ENCODE measurements at regions not wholly inside any gene's neighbourhood (a gene's known extent, or its start where the extent isn't known, plus 50 kb on each side); places are given as distances from the start of the nearest gene placed in this dataset.

DNA sequence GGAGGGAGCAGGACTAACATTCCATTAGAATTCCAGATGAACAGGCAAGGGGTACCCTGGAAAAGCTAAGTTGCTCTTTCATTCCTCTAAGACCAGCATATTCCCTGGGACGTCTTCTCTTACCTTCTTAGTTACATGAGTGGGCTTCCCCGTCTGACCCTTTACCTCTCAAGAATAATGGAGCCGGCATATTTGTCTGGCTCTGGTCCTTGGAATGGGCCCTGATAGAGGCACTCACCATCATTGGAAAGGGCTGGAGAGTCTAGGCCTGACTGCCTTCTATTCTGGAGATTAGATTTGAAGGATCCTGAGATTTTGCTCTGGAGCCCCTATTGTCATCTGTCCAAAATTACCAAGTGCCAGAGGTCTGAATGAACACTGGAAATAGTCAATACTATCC is 347.5 kb downstream of the MYCN start:
- peaks cover 0 to 3% (median 0%) of the 10 kb centered on the region in 3 donors for H3K27me3 ChIP-seq (ENCODE audit: control insufficient read depth in 3 of 3, insufficient read depth in 3 of 3, low read length in 2 of 3)
- no peak overlapping the region for H3K9ac ChIP-seq (ENCODE audit: insufficient read depth in 1 of 2, low read length in 2 of 2)
- no peaks in the 10 kb centered on the region for H3K4me1 ChIP-seq (ENCODE audit: control insufficient read depth in 5 of 5, insufficient read depth in 5 of 5, low read length in 5 of 5)
- no peaks in the 10 kb centered on the region for H3K36me3 ChIP-seq (ENCODE audit: control insufficient read depth in 4 of 4, insufficient read depth in 4 of 4, low read length in 4 of 4)
- H3K9me3 ChIP-seq (ENCODE audit: control insufficient read depth in 4 of 4, insufficient read depth in 3 of 4, low read length in 3 of 4): peaks cover 0 to 4% (median 0%) of the 10 kb centered on the region in 4 donors
- no peak for ATAC-seq (ENCODE audit: insufficient read depth, low FRiP score)
- TF ChIP-seq, protein P1, sequence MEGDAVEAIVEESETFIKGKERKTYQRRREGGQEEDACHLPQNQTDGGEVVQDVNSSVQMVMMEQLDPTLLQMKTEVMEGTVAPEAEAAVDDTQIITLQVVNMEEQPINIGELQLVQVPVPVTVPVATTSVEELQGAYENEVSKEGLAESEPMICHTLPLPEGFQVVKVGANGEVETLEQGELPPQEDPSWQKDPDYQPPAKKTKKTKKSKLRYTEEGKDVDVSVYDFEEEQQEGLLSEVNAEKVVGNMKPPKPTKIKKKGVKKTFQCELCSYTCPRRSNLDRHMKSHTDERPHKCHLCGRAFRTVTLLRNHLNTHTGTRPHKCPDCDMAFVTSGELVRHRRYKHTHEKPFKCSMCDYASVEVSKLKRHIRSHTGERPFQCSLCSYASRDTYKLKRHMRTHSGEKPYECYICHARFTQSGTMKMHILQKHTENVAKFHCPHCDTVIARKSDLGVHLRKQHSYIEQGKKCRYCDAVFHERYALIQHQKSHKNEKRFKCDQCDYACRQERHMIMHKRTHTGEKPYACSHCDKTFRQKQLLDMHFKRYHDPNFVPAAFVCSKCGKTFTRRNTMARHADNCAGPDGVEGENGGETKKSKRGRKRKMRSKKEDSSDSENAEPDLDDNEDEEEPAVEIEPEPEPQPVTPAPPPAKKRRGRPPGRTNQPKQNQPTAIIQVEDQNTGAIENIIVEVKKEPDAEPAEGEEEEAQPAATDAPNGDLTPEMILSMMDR (IDR thresholded peaks at IDR 0.05; ENCODE audit: control extremely low read depth, extremely low read depth): no peak
- WGBS, 2 donors: 92 to 93% methylated on average over 3 of the region's 3 CpGs
- DNase-seq: no peak
- no peak overlapping the region for H3K27ac ChIP-seq (ENCODE audit: low read depth in 1 of 2, low read length in 1 of 2)
- H3K4me3 ChIP-seq: no peak overlapping the region

DNA sequence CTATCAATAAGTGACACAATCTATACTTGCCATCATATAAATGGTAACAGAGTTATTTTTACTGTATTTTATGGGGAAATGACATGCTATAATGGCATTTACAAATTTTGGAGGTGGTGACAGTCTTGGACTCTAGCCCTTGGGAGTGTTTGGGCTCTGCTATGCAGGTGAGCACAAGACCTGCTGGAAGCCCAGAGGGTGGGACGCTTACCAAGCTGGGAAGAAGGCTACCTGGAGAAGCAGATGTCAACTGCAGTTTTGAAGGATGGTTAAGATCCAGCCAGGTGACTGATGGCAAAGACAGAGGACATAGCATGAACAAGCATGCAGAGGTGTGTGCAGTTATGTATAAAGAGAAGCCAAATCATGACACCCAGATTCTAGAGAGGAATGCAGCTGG is 346.9 kb downstream of the MYCN start:
- Histone ChIP-seq H3K4me1 (ENCODE audit: control insufficient read depth in 5 of 5, insufficient read depth in 5 of 5, low read length in 5 of 5) (no peaks in the 10 kb centered on the region), H3K36me3 (ENCODE audit: control insufficient read depth in 4 of 4, insufficient read depth in 4 of 4, low read length in 4 of 4) (no peaks in the 10 kb centered on the region), H3K4me3 (no peak overlapping the region), H3K9me3 (ENCODE audit: control insufficient read depth in 4 of 4, insufficient read depth in 3 of 4, low read length in 3 of 4) (peaks cover 0 to 4% (median 0%) of the 10 kb centered on the region in 4 donors), H3K9ac (ENCODE audit: insufficient read depth in 1 of 2, low read length in 2 of 2) (no peak overlapping the region), H3K27me3 (ENCODE audit: control insufficient read depth in 3 of 3, insufficient read depth in 3 of 3, low read length in 2 of 3) (peaks cover 0 to 2% (median 0%) of the 10 kb centered on the region in 3 donors), H3K27ac (ENCODE audit: low read depth in 1 of 2, low read length in 1 of 2) (no peak overlapping the region)
- 94 to 100% methylated on average over 1 of the region's 1 CpG for WGBS, 2 donors
- ATAC-seq (ENCODE audit: insufficient read depth, low FRiP score): no peak
- no peak for DNase-seq
- TF ChIP-seq, protein P1 (IDR thresholded peaks at IDR 0.05; ENCODE audit: control extremely low read depth, extremely low read depth): no peak

- no peak overlapping the region for H3K9ac ChIP-seq (ENCODE audit: insufficient read depth in 1 of 2, low read length in 2 of 2)
Measured at GRCh38 chr2:16285813-16286510, 345.6 kb downstream of the MYCN start.

More at GRCh38 chr2:16285813-16286510, 345.6 kb downstream of the MYCN start:
- Histone ChIP-seq H3K4me3 (no peak overlapping the region), H3K36me3 (ENCODE audit: control insufficient read depth in 4 of 4, insufficient read depth in 4 of 4, low read length in 4 of 4) (no peaks in the 10 kb centered on the region), H3K27me3 (ENCODE audit: control insufficient read depth in 3 of 3, insufficient read depth in 3 of 3, low read length in 2 of 3) (no peaks in the 10 kb centered on the region), H3K27ac (ENCODE audit: low read depth in 1 of 2, low read length in 1 of 2) (no peak overlapping the region), H3K4me1 (ENCODE audit: control insufficient read depth in 5 of 5, insufficient read depth in 5 of 5, low read length in 5 of 5) (no peaks in the 10 kb centered on the region), H3K9me3 (ENCODE audit: control insufficient read depth in 4 of 4, insufficient read depth in 3 of 4, low read length in 3 of 4) (no peaks in the 10 kb centered on the region)
- DNase-seq (no peak), ATAC-seq (ENCODE audit: insufficient read depth, low FRiP score) (no peak)
- WGBS, 2 donors: 78% methylated on average over 7 of the region's 7 CpGs
- TF ChIP-seq, protein P1 (IDR thresholded peaks at IDR 0.05; ENCODE audit: control extremely low read depth, extremely low read depth): no peak
